ENCODE measurements at regions not wholly inside any gene's neighbourhood (a gene's known extent, or its start where the extent isn't known, plus 50 kb on each side); places are given as distances from the start of the nearest gene placed in this dataset.
"Not testable (repeated sequence)": the region's sequence is repeated elsewhere in the genome, so short reads cannot be mapped to it uniquely, and the experiment has no call there.

GRCh38 chr2:90231199-90231598, 1539.7 kb downstream of the RPIA start:
- H3K18ac ChIP-seq (ENCODE audit: low read depth, low read length); POLR2A ChIA-PET (ENCODE audit: unreplicated experiment); H4K8ac ChIP-seq (ENCODE audit: low read depth in 2 of 2, low read length in 2 of 2); H3K27me3 ChIP-seq (ENCODE audit: control insufficient read depth, insufficient read depth, low read length); intact Hi-C loops (cut with micrococcal nuclease); H4K20me1 ChIP-seq (ENCODE audit: insufficient read depth, low read length); H3K4me3 ChIP-seq (ENCODE audit: insufficient read depth, low read depth, low read length); H3K4me1 ChIP-seq (ENCODE audit: control insufficient read depth, insufficient read depth, low read length); H3K27ac ChIP-seq (ENCODE audit: insufficient read depth, low read length); H2BK20ac ChIP-seq (ENCODE audit: low read depth, low read length); H2AFZ ChIP-seq (replicated peaks; ENCODE audit: low read length, poor library complexity); DNase-seq; H3K9me1 ChIP-seq (ENCODE audit: insufficient read depth, low read length); H2AK5ac ChIP-seq (ENCODE audit: low read depth, low read length); H3K56ac ChIP-seq (ENCODE audit: extremely low read depth, insufficient read depth, low read length); H2BK15ac ChIP-seq (ENCODE audit: low read depth, low read length); H2BK120ac ChIP-seq (ENCODE audit: low read depth, low read length); H3K36me3 ChIP-seq (ENCODE audit: control insufficient read depth, insufficient read depth, low read length); H2AK9ac ChIP-seq (replicated peaks; ENCODE audit: low read depth, low read length, poor library complexity); H3K9me3 ChIP-seq (ENCODE audit: control insufficient read depth, insufficient read depth, low read length); H3K9ac ChIP-seq (ENCODE audit: low read depth, low read length); ATAC-seq (ENCODE audit: low read depth); H3K4me2 ChIP-seq (ENCODE audit: low read depth, low read length); H3K14ac ChIP-seq (replicated peaks; ENCODE audit: low read depth, low read length); H2BK5ac ChIP-seq (ENCODE audit: low read depth, low read length, poor library complexity, severe bottlenecking); dilution Hi-C loops (cut with HindIII; ENCODE audit: low sequenced_read_pairs, unreplicated experiment); H4K5ac ChIP-seq (ENCODE audit: low read depth, low read length); in situ Hi-C loops (cut with MboI; ENCODE audit: low sequenced_read_pairs); CTCF ChIA-PET; BruUV-seq (replicated peaks); H3K79me1 ChIP-seq (ENCODE audit: low read depth in 1 of 2, low read length in 2 of 2); H3K23ac ChIP-seq (ENCODE audit: low read depth, low read length); H3K4ac ChIP-seq (ENCODE audit: low read depth, low read length); H4K91ac ChIP-seq (ENCODE audit: insufficient read depth, low read depth, low read length): not testable (repeated sequence)
- WGBS, 2 experiments (ENCODE audit: extremely low coverage in 2 of 2, insufficient read length in 1 of 2), result no CpG with 5 or more reads among the region's 4 CpGs

GRCh38 chr2:90235452-90235851, 1544.0 kb downstream of the RPIA start:
- peak; percentile 89 for ATAC-seq (ENCODE audit: low read depth)
- H3K79me1 ChIP-seq (ENCODE audit: low read depth in 1 of 2, low read length in 2 of 2); H3K4me3 ChIP-seq (ENCODE audit: insufficient read depth, low read depth, low read length); H4K8ac ChIP-seq (ENCODE audit: low read depth in 2 of 2, low read length in 2 of 2); H2AK5ac ChIP-seq (ENCODE audit: low read depth, low read length); POLR2A ChIA-PET (ENCODE audit: unreplicated experiment); dilution Hi-C loops (cut with HindIII; ENCODE audit: low sequenced_read_pairs, unreplicated experiment); H3K4me2 ChIP-seq (ENCODE audit: low read depth, low read length); DNase-seq; H4K91ac ChIP-seq (ENCODE audit: insufficient read depth, low read depth, low read length); H4K5ac ChIP-seq (ENCODE audit: low read depth, low read length); H3K23ac ChIP-seq (ENCODE audit: low read depth, low read length); H2BK120ac ChIP-seq (ENCODE audit: low read depth, low read length); H2AK9ac ChIP-seq (replicated peaks; ENCODE audit: low read depth, low read length, poor library complexity); H3K9me3 ChIP-seq (ENCODE audit: control insufficient read depth, insufficient read depth, low read length); H3K56ac ChIP-seq (ENCODE audit: extremely low read depth, insufficient read depth, low read length); H3K18ac ChIP-seq (ENCODE audit: low read depth, low read length); H2BK20ac ChIP-seq (ENCODE audit: low read depth, low read length); H4K20me1 ChIP-seq (ENCODE audit: insufficient read depth, low read length); H3K27ac ChIP-seq (ENCODE audit: insufficient read depth, low read length); H3K9ac ChIP-seq (ENCODE audit: low read depth, low read length); in situ Hi-C loops (cut with MboI; ENCODE audit: low sequenced_read_pairs); H3K9me1 ChIP-seq (ENCODE audit: insufficient read depth, low read length); H3K36me3 ChIP-seq (ENCODE audit: control insufficient read depth, insufficient read depth, low read length); H2BK15ac ChIP-seq (ENCODE audit: low read depth, low read length); BruUV-seq (replicated peaks); H3K4me1 ChIP-seq (ENCODE audit: control insufficient read depth, insufficient read depth, low read length); H3K14ac ChIP-seq (replicated peaks; ENCODE audit: low read depth, low read length); H2AFZ ChIP-seq (replicated peaks; ENCODE audit: low read length, poor library complexity); H3K27me3 ChIP-seq (ENCODE audit: control insufficient read depth, insufficient read depth, low read length); intact Hi-C loops (cut with micrococcal nuclease); H3K4ac ChIP-seq (ENCODE audit: low read depth, low read length); CTCF ChIA-PET; H2BK5ac ChIP-seq (ENCODE audit: low read depth, low read length, poor library complexity, severe bottlenecking): not testable (repeated sequence)
- no CpG with 5 or more reads among the region's 1 CpG for WGBS, 2 experiments (ENCODE audit: extremely low coverage in 2 of 2, insufficient read length in 1 of 2)
